Adrenal gland (tissue), 9 donors: ENCODE measurements at regions not wholly inside any gene's neighbourhood (a gene's known extent, or its start where the extent isn't known, plus 50 kb on each side); places are given as distances from the start of the nearest gene placed in this dataset.

Source experiments
- DNase-seq, 7 donors: peaks; one replicate each; pipeline ENCODE4 v3.0.0-alpha.2; 2019 to 2020
- H3K27ac ChIP-seq, 5 donors: fragments of 200-600 bp; sonication (generic) in 4 of 5; 1 replicate in 3 of 5; 2 replicates in 2 of 5; pipeline versions ENCODE4 v1.5.1 to v1.8.0; 2016 to 2020; ENCODE audit warnings: mild to moderate bottlenecking in 1 of 5
- H3K27me3 ChIP-seq: fragments of 200-600 bp; 2 replicates; pipeline ENCODE4 v1.8.0; 2021
- H3K36me3 ChIP-seq, 2 donors: fragments of 200-600 bp; replicated peaks in 1 of 2; 1 replicate in 1 of 2; 2 replicates in 1 of 2; pipeline versions ENCODE4 v1.5.1 to v1.8.0; 2018 to 2022
- H3K4me1 ChIP-seq, 2 donors: fragments of 200-600 bp; replicated peaks in 1 of 2; 1 replicate in 1 of 2; 2 replicates in 1 of 2; pipeline versions ENCODE4 v1.5.1 to v1.8.0; 2018 to 2021
- H3K4me3 ChIP-seq, 4 donors: fragments of 200-600 bp; sonication (generic) in 3 of 4; one replicate each; pipeline ENCODE4 v1.5.1; 2016 to 2018
- H3K9me3 ChIP-seq, 3 donors: fragments of 200-600 bp; sonication (generic) in 1 of 3; replicated peaks in 1 of 3; 1 replicate in 2 of 3; 2 replicates in 1 of 3; pipeline versions ENCODE4 v1.5.1 to v1.8.0; 2016 to 2021
- CTCF ChIP-seq, 6 experiments: fragments of 450-650 bp in 4 of 6; fragments of 200-600 bp in 2 of 6; sonication (generic) in 1 of 6; IDR thresholded peaks; 1 replicate in 5 of 6; 2 replicates in 1 of 6; pipeline versions ENCODE4 v1.5.1 to v1.8.0; 2016 to 2021; ENCODE audit warnings: antibody characterized with exemption in 6 of 6, mild to moderate bottlenecking in 2 of 6, moderate library complexity in 1 of 6
- POLR2A ChIP-seq, 2 donors: fragments of 450-650 bp; IDR thresholded peaks; one replicate each; pipeline ENCODE4 v1.6.1; 2017; ENCODE audit warnings: antibody characterized with exemption in 2 of 2, mild to moderate bottlenecking in 2 of 2, moderate library complexity in 1 of 2
- WGBS, 4 donors: extraction: QIAGEN DNeasy Blood & Tissue Kit in 2 of 4; methylation state at CpG; one replicate each; pipeline versions ENCODE4 v1.1.5 to v1.1.7; 2013 to 2017; 5-methylcytosine and 5-hydroxymethylcytosine counted together
- intact Hi-C, 2 donors: fragments of 100-400 bp; cut with DNase I; formaldehyde crosslinking; loops; one replicate each; pipeline versions ENCODE4 v1.14.1 to v1.15.0; 2022 to 2023
- donor health status: healthy with polysubstance abuse.
- donor health status: Bipolar disorder and iron deficiency.
- donor health status: DM: yes; HTN: yes; CAD: no.
- donor health status: DM: no; HTN: no; CAD: no.
- donor health status: DM: no; HTN: no; CAD: no.

- H3K4me3 ChIP-seq: no peak overlapping the region
- H3K4me1 ChIP-seq: no peaks in the 10 kb centered on the region
- 66 to 80% (median 72%) methylated on average over 1 of the region's 1 CpG for WGBS, 4 donors
- H3K27ac ChIP-seq: no peak overlapping the region
- H3K36me3 ChIP-seq: no peaks in the 10 kb centered on the region
- intact Hi-C loops: no loop called here
- TF ChIP-seq POLR2A (IDR thresholded peaks at IDR 0.05) (no peak), CTCF (IDR thresholded peaks at IDR 0.05) (no peak)
- no peak for DNase-seq
- no peaks in the 10 kb centered on the region for H3K27me3 ChIP-seq
- H3K9me3 ChIP-seq: no peaks in the 10 kb centered on the region
Observed at GRCh38 chr3:89762405-89762804, 655.0 kb downstream of the EPHA3 start.

GRCh38 chr3:89783341-89783927 is 676.0 kb downstream of the EPHA3 start:
- H3K36me3 ChIP-seq: no peaks in the 10 kb centered on the region
- H3K27me3 ChIP-seq: no peaks in the 10 kb centered on the region
- DNase-seq: no peak
- H3K27ac ChIP-seq: no peak overlapping the region
- WGBS, 4 donors: 26 to 44% (median 35%) methylated on average over 4 of the region's 4 CpGs
- TF ChIP-seq CTCF (IDR thresholded peaks at IDR 0.05) (no peak), POLR2A (IDR thresholded peaks at IDR 0.05) (no peak)
- no peaks in the 10 kb centered on the region for H3K9me3 ChIP-seq
- intact Hi-C loops: no loop called here
- no peaks in the 10 kb centered on the region for H3K4me1 ChIP-seq
- H3K4me3 ChIP-seq: no peak overlapping the region

- H3K9me3 ChIP-seq: no peaks in the 10 kb centered on the region
- no peaks in the 10 kb centered on the region for H3K27me3 ChIP-seq
- WGBS, 4 donors: 52 to 67% (median 58%) methylated on average over 5 of the region's 5 CpGs
- H3K27ac ChIP-seq: no peak overlapping the region
- H3K4me3 ChIP-seq: no peak overlapping the region
- H3K36me3 ChIP-seq: no peaks in the 10 kb centered on the region
- no peaks in the 10 kb centered on the region for H3K4me1 ChIP-seq
- DNase-seq: no peak
- TF ChIP-seq POLR2A (IDR thresholded peaks at IDR 0.05) (no peak), CTCF (IDR thresholded peaks at IDR 0.05) (no peak)
- intact Hi-C loops: no loop called here
Observed at GRCh38 chr3:89787485-89787884, 680.1 kb downstream of the EPHA3 start.

- H3K9me3 ChIP-seq: no peaks in the 10 kb centered on the region
- no peaks in the 10 kb centered on the region for H3K27me3 ChIP-seq
- WGBS, 4 donors: 63 to 70% (median 68%) methylated on average over 1 of the region's 1 CpG
- H3K36me3 ChIP-seq: no peaks in the 10 kb centered on the region
- TF ChIP-seq POLR2A (IDR thresholded peaks at IDR 0.05) (no peak), CTCF (IDR thresholded peaks at IDR 0.05) (no peak)
- no peak overlapping the region for H3K27ac ChIP-seq
- DNase-seq: no peak
- H3K4me3 ChIP-seq: no peak overlapping the region
- intact Hi-C loops: no loop called here
- no peaks in the 10 kb centered on the region for H3K4me1 ChIP-seq
Observed at GRCh38 chr3:89787979-89788378, 680.6 kb downstream of the EPHA3 start.
